H9 (cell line): ENCODE measurements at regions not wholly inside any gene's neighbourhood (a gene's known extent, or its start where the extent isn't known, plus 50 kb on each side); places are given as distances from the start of the nearest gene placed in this dataset.

Experiments
- DNase-seq: peaks from one replicate; pipeline ENCODE4 v3.0.0-alpha.2; 2017
- H2AFZ ChIP-seq: one replicate; pipeline ENCODE4 v1.6.1; 2013; ENCODE audit warnings: mild to moderate bottlenecking, low read length, control low read depth, moderate library complexity
- H2AK5ac ChIP-seq: 2 replicates; pipeline ENCODE4 v1.6.1; 2013; ENCODE audit warnings: low read length, control low read depth, mixed read lengths; ENCODE audit not compliant: insufficient read length
- H2BK120ac ChIP-seq: one replicate; pipeline ENCODE4 v1.6.1; 2013; ENCODE audit warnings: low read depth, mild to moderate bottlenecking, low read length, control low read depth, inconsistent platforms; ENCODE audit not compliant: poor library complexity, severe bottlenecking
- H2BK12ac ChIP-seq: 2 replicates; pipeline ENCODE4 v1.6.1; 2013; ENCODE audit warnings: low read length, control low read depth, mixed read lengths, low read depth; ENCODE audit not compliant: insufficient read length
- H2BK15ac ChIP-seq: 2 replicates; pipeline ENCODE4 v1.6.1; 2013; ENCODE audit warnings: low read depth, low read length, control low read depth
- H2BK20ac ChIP-seq: one replicate; pipeline ENCODE4 v1.6.1; 2013; ENCODE audit warnings: low read depth, mild to moderate bottlenecking, low read length, control low read depth, inconsistent platforms; ENCODE audit not compliant: poor library complexity, severe bottlenecking
- H2BK5ac ChIP-seq: 2 replicates; pipeline ENCODE4 v1.6.1; 2013; ENCODE audit warnings: low read length, control low read depth, mixed read lengths; ENCODE audit not compliant: insufficient read length
- H3K14ac ChIP-seq: 2 replicates; pipeline ENCODE4 v1.6.1; 2013; ENCODE audit warnings: low read length, control low read depth; ENCODE audit not compliant: insufficient read depth
- H3K18ac ChIP-seq: 2 replicates; pipeline ENCODE4 v1.6.1; 2013; ENCODE audit warnings: low read depth, mild to moderate bottlenecking, mixed read lengths, low read length, control low read depth; ENCODE audit not compliant: insufficient read length
- H3K23ac ChIP-seq: 2 replicates; pipeline ENCODE4 v1.6.1; 2013; ENCODE audit warnings: low read length, control low read depth, mixed read lengths, low read depth; ENCODE audit not compliant: insufficient read length
- H3K23me2 ChIP-seq: 2 replicates; pipeline ENCODE4 v1.6.1; 2013; ENCODE audit warnings: low read depth, mild to moderate bottlenecking, mixed read lengths, low read length, control low read depth; ENCODE audit not compliant: insufficient read length, poor library complexity, severe bottlenecking
- H3K27ac ChIP-seq: 2 replicates; pipeline ENCODE4 v1.5.1; 2013; ENCODE audit warnings: low read length, control low read depth, mixed read lengths, low read depth; ENCODE audit not compliant: insufficient read length
- H3K27me3 ChIP-seq: 2 replicates; pipeline ENCODE4 v1.6.1; 2013; ENCODE audit warnings: low read length, control low read depth, inconsistent platforms; ENCODE audit not compliant: insufficient read depth
- H3K4ac ChIP-seq: 2 replicates; pipeline ENCODE4 v1.6.1; 2013; ENCODE audit warnings: low read depth, mild to moderate bottlenecking, control low read depth, inconsistent platforms, low read length, moderate library complexity
- H3K4me1 ChIP-seq: 2 replicates; pipeline ENCODE4 v1.6.1; 2013; ENCODE audit warnings: low read length, control low read depth, inconsistent platforms; ENCODE audit not compliant: insufficient read depth
- H3K4me2 ChIP-seq: 2 replicates; pipeline ENCODE4 v1.6.1; 2013; ENCODE audit warnings: low read length, control low read depth, mixed read lengths; ENCODE audit not compliant: insufficient read length, insufficient read depth
- H3K56ac ChIP-seq: 2 replicates; pipeline ENCODE4 v1.6.1; 2013; ENCODE audit warnings: low read depth, mild to moderate bottlenecking, mixed read lengths, low read length, control low read depth; ENCODE audit not compliant: insufficient read length
- H3K79me1 ChIP-seq: 2 replicates; pipeline ENCODE4 v1.6.1; 2013; ENCODE audit warnings: low read depth, mild to moderate bottlenecking, moderate library complexity, low read length, control low read depth, inconsistent platforms; ENCODE audit not compliant: insufficient read depth, poor library complexity, severe bottlenecking
- H3K79me2 ChIP-seq: 2 replicates; pipeline ENCODE4 v1.6.1; 2013; ENCODE audit warnings: low read length, control low read depth, inconsistent platforms; ENCODE audit not compliant: insufficient read depth
- H3K9ac ChIP-seq: 2 replicates; pipeline ENCODE4 v1.6.1; 2013; ENCODE audit warnings: low read length, control low read depth, mixed read lengths; ENCODE audit not compliant: insufficient read length; ENCODE audit errors: extremely low read depth
- H3K9me3 ChIP-seq: one replicate; pipeline ENCODE4 v1.6.1; 2013; ENCODE audit warnings: low read depth, low read length, inconsistent platforms; ENCODE audit not compliant: control insufficient read depth
- H3T11ph ChIP-seq: one replicate; pipeline ENCODE4 v1.6.1; 2013; ENCODE audit warnings: mild to moderate bottlenecking, low read length, control low read depth, inconsistent platforms
- H4K20me1 ChIP-seq: one replicate; pipeline ENCODE4 v1.6.1; 2013; ENCODE audit not compliant: control insufficient read depth, insufficient read length, insufficient read depth
- H4K5ac ChIP-seq: 2 replicates; pipeline ENCODE4 v1.6.1; 2013; ENCODE audit warnings: low read depth, mild to moderate bottlenecking, mixed read lengths, low read length, control low read depth; ENCODE audit not compliant: insufficient read length
- H4K8ac ChIP-seq: replicated peaks from 2 replicates; pipeline ENCODE4 v1.6.1; 2013; ENCODE audit warnings: low read length, control low read depth, mixed read lengths, low read depth; ENCODE audit not compliant: insufficient read length
- H4K91ac ChIP-seq: 2 replicates; pipeline ENCODE4 v1.6.1; 2013; ENCODE audit warnings: low read depth, mild to moderate bottlenecking, moderate library complexity, mixed read lengths, low read length, control low read depth; ENCODE audit not compliant: insufficient read length
- H3K27ac Mint-ChIP-seq, 3 experiments: 2 replicates in 2 of 3; 3 replicates in 1 of 3; pipeline ENCODE4 v1.8.0; 2020 to 2021; ENCODE audit warnings: mixed read lengths in 3 of 3, mild to moderate bottlenecking in 1 of 3, moderate library complexity in 1 of 3
- H3K27me3 Mint-ChIP-seq: 2 replicates; pipeline ENCODE4 v1.8.0; 2021; ENCODE audit warnings: low read depth, mild to moderate bottlenecking, moderate library complexity, mixed read lengths
- H3K36me3 Mint-ChIP-seq, 3 experiments: 2 replicates in 2 of 3; 3 replicates in 1 of 3; pipeline ENCODE4 v1.8.0; 2020 to 2021; ENCODE audit warnings: low read depth in 3 of 3, mixed read lengths in 3 of 3; ENCODE audit not compliant: insufficient read depth in 1 of 3
- H3K4me1 Mint-ChIP-seq, 2 experiments: 2 replicates each; pipeline ENCODE4 v1.8.0; 2020; ENCODE audit warnings: mixed read lengths in 2 of 2
- H3K4me3 Mint-ChIP-seq, 2 experiments: 2 replicates in 1 of 2; 3 replicates in 1 of 2; pipeline ENCODE4 v1.8.0; 2020 to 2021; ENCODE audit warnings: mild to moderate bottlenecking in 2 of 2, mixed read lengths in 2 of 2, moderate library complexity in 1 of 2
- H3K9me3 Mint-ChIP-seq, 2 experiments: 2 replicates in 1 of 2; 3 replicates in 1 of 2; pipeline ENCODE4 v1.8.0; 2020; ENCODE audit warnings: mild to moderate bottlenecking in 2 of 2, mixed read lengths in 2 of 2, moderate library complexity in 1 of 2
- CTCF ChIP-seq: fragments of 200-600 bp; sonication (generic); conservative IDR thresholded peaks from 3 replicates; pipeline ENCODE4 v1.8.0; 2021; ENCODE audit warnings: antibody characterized with exemption, mild to moderate bottlenecking
- WGBS: extraction: QIAGEN DNeasy Blood & Tissue Kit; methylation state at CpG from one replicate; pipeline ENCODE4 v1.1.7; 2013; ENCODE audit warnings: missing lambda C conversion rate, low lambda C conversion rate, mixed read lengths; ENCODE audit not compliant: insufficient read length; ENCODE audit errors: extremely low coverage; 5-methylcytosine and 5-hydroxymethylcytosine counted together

DNA sequence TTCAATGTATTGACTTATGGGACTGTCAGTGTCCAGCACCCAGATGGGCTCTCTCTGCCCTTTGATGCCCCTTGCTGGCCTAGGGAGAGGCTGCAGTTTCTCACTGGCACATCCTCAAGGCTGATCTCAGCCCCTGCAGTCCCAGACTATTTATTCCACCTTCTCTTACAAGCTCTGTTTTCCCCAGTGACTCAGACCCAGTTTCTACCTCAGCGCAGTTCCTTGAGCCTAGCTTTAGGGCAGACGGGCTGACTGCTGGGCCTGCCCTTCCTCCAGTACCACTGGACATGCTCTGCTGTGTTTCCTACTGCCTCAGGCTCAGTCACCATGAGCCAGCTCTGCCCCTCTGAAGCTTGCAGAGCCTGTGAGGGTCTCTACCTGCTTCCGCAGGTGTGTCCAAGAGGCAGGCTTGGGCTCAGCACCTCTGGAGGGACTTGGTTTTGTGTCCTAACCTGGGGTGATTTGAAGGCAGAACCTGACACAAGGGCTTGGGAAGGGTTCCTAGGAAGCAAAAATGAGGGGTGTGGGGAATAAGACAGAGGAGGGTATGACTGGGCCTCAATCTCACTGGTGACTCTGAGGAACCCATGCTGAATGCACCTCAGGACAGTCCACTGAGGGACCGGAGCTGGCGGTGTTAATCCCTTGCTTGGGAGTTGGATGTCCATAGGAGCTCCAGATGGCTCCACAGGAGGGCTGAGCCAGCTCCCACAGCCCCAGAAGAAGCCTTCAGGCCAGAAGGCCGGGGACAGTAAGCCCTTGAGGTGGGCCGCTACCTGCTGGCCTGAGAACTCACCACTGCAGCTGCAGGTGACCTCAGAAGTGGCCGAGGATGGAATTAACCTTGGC, 689.9 kb downstream of the MATN1 start:
- no CpG with 5 or more reads among the region's 8 CpGs for WGBS
- Histone ChIP-seq H2BK15ac (no peak overlapping the region), H3K9ac (no peak overlapping the region), H3K9me3 (peaks cover 7% of the 10 kb centered on the region), H4K5ac (no peak overlapping the region), H4K20me1 (no peaks in the 10 kb centered on the region), H2BK120ac (no peak overlapping the region), H3K79me1 (no peaks in the 10 kb centered on the region), H4K8ac (no peak overlapping the region), H3K14ac (no peak overlapping the region), H3K27ac (no peak overlapping the region), H3K4ac (no peak overlapping the region), H2BK5ac (no peak overlapping the region), H3T11ph (no peak overlapping the region), H3K56ac (no peak overlapping the region), H4K91ac (no peak overlapping the region), H3K18ac (no peak overlapping the region), H2BK20ac (no peak overlapping the region), H2BK12ac (no peak overlapping the region), H2AK5ac (no peak overlapping the region), H3K23me2 (no peaks in the 10 kb centered on the region), H2AFZ (no peak overlapping the region), H3K4me1 (no peaks in the 10 kb centered on the region), H3K79me2 (no peaks in the 10 kb centered on the region), H3K23ac (no peak overlapping the region), H3K4me2 (no peak overlapping the region), H3K27me3 (no peaks in the 10 kb centered on the region)
- Mint-ChIP-seq H3K4me3 (peak overlapping the region in 1 of 2 experiments; percentile 25; a peak in 1 of 5 replicates), H3K27me3 (no peaks in the 10 kb centered on the region; the same call in 1 of the 2 replicates), H3K27ac (0 out of 7 replicates have a peak overlapping the region, but pooled peaks of 1 of the 3 experiments have one; percentile 18), H3K4me1 (peaks cover 4 to 6% of the 10 kb centered on the region in 2 experiments; a peak in 2 of 4 replicates), H3K9me3 (peaks cover 10 to 12% of the 10 kb centered on the region in 2 experiments), H3K36me3 (peaks cover 4 to 10% (median 8%) of the 10 kb centered on the region in 3 experiments; a peak in 6 of 7 replicates)
- DNase-seq = no peak
- peak; percentile 21; the same call in 1 of the 3 replicates for TF ChIP-seq CTCF
